Activated T-helper 1 cell treated with anti-CD3 and anti-CD28 coated beads, Interleukin-2, amount 50 U/mL, for 16 hours (primary cell): ENCODE measurements at regions not wholly inside any gene's neighbourhood (a gene's known extent, or its start where the extent isn't known, plus 50 kb on each side); places are given as distances from the start of the nearest gene placed in this dataset.

Experiments
- DNase-seq, 2 donors: peaks; one replicate each; pipeline ENCODE4 v3.0.0-alpha.2; 2020; ENCODE audit warnings: low read depth in 1 of 2, low spot score in 1 of 2

- DNase-seq: no peak
Observed at GRCh38 chr2:37864217-37864616, 60.9 kb upstream of the RMDN2 start.

- no peak for DNase-seq
Observed at GRCh38 chr2:37865640-37866039, 59.4 kb upstream of the RMDN2 start.

GRCh38 chr2:37866171-37866934 is 58.7 kb upstream of the RMDN2 start:
- no peak for DNase-seq

- DNase-seq: no peak
Observed at GRCh38 chr2:37867166-37867565, 57.9 kb upstream of the RMDN2 start.

- DNase-seq: no peak
Observed at GRCh38 chr2:37868866-37869265, 56.2 kb upstream of the RMDN2 start.

- no peak for DNase-seq
Observed at GRCh38 chr2:37869304-37869703, 55.8 kb upstream of the RMDN2 start.

GRCh38 chr2:37869771-37870170 is 55.3 kb upstream of the RMDN2 start:
- DNase-seq: no peak

- DNase-seq: no peak
Observed at GRCh38 chr2:37870829-37871228, 54.3 kb upstream of the RMDN2 start.

- DNase-seq: no peak
Observed at GRCh38 chr2:37871456-37872191, 53.5 kb upstream of the RMDN2 start.

GRCh38 chr2:37872192-37872750 is 52.8 kb upstream of the RMDN2 start:
- DNase-seq: no peak

GRCh38 chr2:37873229-37873628 is 51.9 kb upstream of the RMDN2 start:
- DNase-seq: no peak

GRCh38 chr2:37873749-37874330 is 51.2 kb upstream of the RMDN2 start:
- no peak for DNase-seq

- DNase-seq: no peak
Observed at GRCh38 chr2:37874470-37874869, 50.6 kb upstream of the RMDN2 start.
